HG02981 (cell line): ENCODE measurements at regions not wholly inside any gene's neighbourhood (a gene's known extent, or its start where the extent isn't known, plus 50 kb on each side); places are given as distances from the start of the nearest gene placed in this dataset.
"Not testable (repeated sequence)": the region's sequence is repeated elsewhere in the genome, so short reads cannot be mapped to it uniquely, and the experiment has no call there.

ENCODE experiments used
- ATAC-seq: cut with Tn5 transposase; IDR thresholded peaks from one replicate; pipeline ENCODE4 v1.9.1; 2021; ENCODE audit warnings: mild to moderate bottlenecking, moderate library complexity; ENCODE audit not compliant: unreplicated experiment

GRCh38 chr3:103829723-103830326 lies 1395.0 kb downstream of the ZPLD1 start:
- no peak for ATAC-seq

GRCh38 chr3:103847081-103848062 lies 1412.6 kb downstream of the ZPLD1 start:
- ATAC-seq: no peak

GRCh38 chr3:103851793-103852192 lies 1417.0 kb downstream of the ZPLD1 start:
- no peak for ATAC-seq

GRCh38 chr3:103862415-103862814 lies 1427.6 kb downstream of the ZPLD1 start:
- no peak for ATAC-seq

- no peak for ATAC-seq
These were observed 1428.6 kb downstream of the ZPLD1 start for GRCh38 chr3:103863381-103863780.

DNA sequence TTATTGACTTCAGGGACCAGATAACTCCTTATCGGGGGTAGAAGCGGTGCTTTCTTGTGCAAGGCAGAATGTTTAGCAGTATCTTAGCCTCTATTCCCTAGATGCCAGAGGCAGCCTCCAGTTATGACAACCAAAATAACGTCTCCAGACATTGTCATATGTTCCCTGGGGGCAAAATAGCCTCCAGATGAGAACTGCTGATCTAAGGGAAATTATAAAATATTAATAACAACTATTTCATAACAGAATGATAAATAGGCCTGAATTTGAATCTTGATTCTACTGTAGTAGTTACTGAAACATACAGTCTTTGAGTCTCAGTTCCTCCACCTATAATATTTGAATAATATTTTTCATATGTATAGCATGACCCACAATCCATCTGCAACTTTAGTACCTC lies 1431.3 kb downstream of the ZPLD1 start:
- no peak for ATAC-seq

DNA sequence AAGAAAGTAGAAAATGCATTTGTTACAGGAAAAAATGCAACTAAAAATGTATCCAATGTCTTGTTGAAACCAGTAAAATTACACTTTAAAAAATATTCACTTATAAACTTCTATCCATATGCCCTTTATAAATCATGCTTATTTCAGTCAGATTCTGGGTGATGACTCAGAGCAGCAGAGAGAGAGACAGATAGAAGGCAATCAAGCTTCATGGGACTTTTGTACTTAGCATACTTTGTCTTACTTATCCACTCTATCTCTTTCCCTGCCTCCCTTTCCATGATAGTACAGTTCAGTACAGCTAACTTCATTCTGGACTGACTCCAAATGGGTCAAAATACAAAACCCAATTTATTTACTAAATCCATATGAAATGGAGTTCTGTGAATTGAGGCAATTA lies 1438.2 kb downstream of the ZPLD1 start:
- no peak for ATAC-seq

- no peak for ATAC-seq
These were observed 1439.2 kb downstream of the ZPLD1 start for GRCh38 chr3:103873897-103874545.

- ATAC-seq: not testable (repeated sequence)
These were observed 1447.0 kb downstream of the ZPLD1 start for GRCh38 chr3:103881809-103882208.

GRCh38 chr3:103889675-103890074 lies 1454.9 kb downstream of the ZPLD1 start:
- ATAC-seq: no peak

DNA sequence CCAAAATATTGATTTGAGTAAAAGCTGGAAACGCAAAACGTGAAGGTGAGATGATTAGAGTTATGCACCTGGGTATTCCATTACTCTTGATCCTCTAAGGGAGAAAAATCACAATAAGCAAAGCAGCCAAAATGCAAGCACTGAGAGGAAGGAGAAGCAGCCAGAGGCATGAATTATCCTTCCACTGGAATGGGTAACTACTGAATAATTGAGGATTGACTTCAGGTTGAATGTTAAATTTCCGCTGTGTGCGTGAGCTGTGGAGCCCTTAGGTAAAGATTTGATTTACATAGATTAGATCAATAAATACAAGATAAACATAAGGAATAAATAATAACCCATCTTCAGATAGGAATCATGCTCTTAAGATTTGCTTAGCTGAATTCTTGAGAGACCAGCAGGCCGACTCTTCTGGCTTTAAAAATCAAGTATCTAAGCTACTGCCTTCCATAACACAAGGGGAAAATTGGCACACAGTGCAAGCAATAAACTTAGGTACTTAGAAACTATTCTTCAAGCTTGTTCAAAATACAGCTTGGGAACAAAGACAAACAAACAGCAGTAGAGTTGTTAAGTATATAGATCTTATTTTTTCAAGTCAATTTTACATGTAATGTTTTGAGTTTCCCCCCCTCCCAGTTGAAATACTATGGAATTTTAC lies 1459.5 kb downstream of the ZPLD1 start:
- no peak for ATAC-seq

DNA sequence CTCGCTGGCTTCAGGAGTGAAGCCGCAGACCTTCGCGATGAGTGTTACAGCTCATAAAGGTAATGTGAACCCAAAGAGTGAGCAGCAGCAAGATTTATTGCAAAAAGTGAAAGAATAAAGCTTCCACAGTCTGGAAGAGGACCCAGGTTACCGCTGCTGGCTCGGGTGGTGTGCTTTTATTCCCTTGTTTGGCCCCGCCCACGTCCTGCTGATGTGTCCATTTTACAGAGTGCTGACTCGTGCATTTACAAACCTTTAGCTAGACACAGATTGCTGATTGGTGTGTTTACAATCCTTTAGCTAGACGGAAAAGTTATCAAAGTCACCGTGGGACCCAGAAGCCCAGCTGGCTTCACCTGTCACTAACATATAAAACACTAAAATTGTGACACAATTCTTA lies 1464.5 kb downstream of the ZPLD1 start:
- ATAC-seq: no peak

- ATAC-seq: no peak
These were observed 1461.7 kb upstream of the ALCAM start for GRCh38 chr3:103904991-103905390.

GRCh38 chr3:103906304-103906703 lies 1460.4 kb upstream of the ALCAM start:
- ATAC-seq: no peak

DNA sequence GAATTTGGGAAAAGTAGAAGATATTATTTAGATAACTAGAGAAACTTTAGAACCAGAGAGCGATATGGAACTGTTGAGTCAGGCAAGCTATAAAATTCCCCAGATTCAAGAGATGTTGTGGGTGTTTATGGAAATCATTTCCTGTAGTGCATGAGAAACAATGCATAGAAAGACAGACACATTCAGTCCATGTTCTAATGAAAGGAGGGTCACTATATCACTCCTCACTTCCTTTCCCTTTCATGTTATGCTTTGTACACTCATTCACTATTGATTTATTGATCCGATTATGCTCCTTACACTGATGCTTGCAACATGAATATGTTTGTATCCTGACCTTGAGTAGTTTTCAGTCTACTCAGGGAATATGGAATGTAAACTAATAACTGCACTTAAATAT lies 1459.9 kb upstream of the ALCAM start:
- ATAC-seq: no peak

DNA sequence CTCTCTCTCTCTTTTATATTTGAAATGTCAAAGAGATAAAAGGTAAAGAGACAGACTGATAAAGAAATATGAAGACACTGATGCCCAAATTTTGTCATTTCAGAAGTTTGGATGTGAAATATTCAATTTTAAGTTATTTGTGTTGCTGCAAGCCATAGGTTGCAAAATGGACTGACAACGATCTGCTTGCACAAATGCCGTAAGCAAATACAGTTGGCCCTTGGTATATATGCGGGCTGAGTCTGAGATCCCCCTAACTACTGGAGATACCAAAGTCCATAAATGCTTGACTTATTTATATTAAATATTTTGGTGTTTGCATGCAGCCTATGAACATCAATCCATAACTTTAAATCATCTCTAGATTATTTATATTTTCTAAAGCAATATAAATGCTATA lies 1459.1 kb upstream of the ALCAM start:
- ATAC-seq: no peak

- ATAC-seq: no peak
These were observed 1457.3 kb upstream of the ALCAM start for GRCh38 chr3:103909395-103909794.

DNA sequence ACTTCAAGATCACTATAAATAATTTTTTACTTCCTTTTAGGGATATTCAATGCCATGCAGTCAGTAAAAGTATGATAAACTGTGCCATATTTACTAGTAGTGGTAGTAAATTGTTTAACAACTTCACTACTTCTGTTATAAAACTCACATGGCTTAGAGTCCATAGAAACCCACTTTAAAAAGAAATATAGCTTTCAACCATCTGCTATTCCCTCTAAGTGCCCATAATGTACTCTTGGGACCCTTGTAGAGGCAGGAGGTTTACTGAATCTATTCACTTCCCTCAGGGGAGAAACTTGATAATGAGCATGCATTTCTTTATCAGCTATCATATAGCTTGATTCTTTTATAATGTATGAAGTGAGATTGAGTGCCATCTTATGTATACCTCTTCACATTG lies 1448.4 kb upstream of the ALCAM start:
- ATAC-seq: no peak

- no peak for ATAC-seq
These were observed 1447.4 kb upstream of the ALCAM start for GRCh38 chr3:103919327-103919726.

- ATAC-seq: no peak
These were observed 1442.8 kb upstream of the ALCAM start for GRCh38 chr3:103923907-103924306.

GRCh38 chr3:103924544-103924943 lies 1442.2 kb upstream of the ALCAM start:
- ATAC-seq: no peak
